Thyroid gland (tissue), 4 donors: ENCODE measurements at regions not wholly inside any gene's neighbourhood (a gene's known extent, or its start where the extent isn't known, plus 50 kb on each side); places are given as distances from the start of the nearest gene placed in this dataset.

Experiments used
- POLR2A ChIP-seq, 2 donors: fragments of 450-650 bp; IDR thresholded peaks; one replicate each; pipeline ENCODE4 v1.6.1; 2017; ENCODE audit warnings: antibody characterized with exemption in 2 of 2, mild to moderate bottlenecking in 2 of 2, moderate library complexity in 1 of 2
- TF ChIP-seq, protein P1 (sequence below), 6 experiments: fragments of 200-600 bp in 3 of 6; fragments of 450-650 bp in 3 of 6; sonication (generic) in 3 of 6; IDR thresholded peaks; one replicate each; pipeline ENCODE4 v1.5.1; 2016 to 2019; ENCODE audit warnings: antibody characterized with exemption in 6 of 6, mild to moderate bottlenecking in 2 of 6, inconsistent platforms in 1 of 6, moderate library complexity in 1 of 6

DNA sequence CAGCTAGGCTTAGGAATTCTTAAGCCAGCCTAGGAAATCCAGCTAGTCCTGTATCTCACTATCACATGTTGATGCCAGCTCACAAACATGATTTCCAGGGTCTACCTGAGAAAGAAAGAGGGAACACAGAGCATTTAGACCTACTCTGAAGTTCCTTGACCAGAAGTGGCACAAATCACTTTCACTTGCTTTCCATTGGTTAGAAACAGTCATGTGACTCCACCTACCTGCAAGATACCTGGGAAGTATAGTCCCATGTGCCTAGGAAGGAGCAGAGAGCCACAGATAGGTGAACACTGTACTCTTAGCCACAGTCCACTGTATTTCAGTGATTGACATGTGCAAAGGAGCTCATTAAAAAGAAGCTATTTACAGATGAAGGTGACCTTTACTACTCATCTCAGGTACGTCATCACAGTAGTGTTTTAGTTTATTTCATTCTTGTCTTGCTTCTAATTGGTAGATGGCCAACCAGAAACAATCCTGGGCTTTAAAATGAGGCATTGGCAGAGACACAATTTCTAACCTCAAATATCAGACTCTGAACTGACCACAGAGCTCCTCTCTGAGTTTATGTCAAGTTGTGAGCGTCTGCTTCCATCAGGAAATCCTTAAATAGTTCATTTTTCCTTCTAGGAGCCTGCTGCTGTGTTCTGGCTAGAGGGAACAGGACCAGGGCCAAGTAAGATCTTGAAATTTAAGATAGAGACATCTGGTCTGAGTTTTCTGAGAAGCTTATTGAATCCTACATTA, 340.7 kb downstream of the TLE4 start:
- TF ChIP-seq, protein P1, sequence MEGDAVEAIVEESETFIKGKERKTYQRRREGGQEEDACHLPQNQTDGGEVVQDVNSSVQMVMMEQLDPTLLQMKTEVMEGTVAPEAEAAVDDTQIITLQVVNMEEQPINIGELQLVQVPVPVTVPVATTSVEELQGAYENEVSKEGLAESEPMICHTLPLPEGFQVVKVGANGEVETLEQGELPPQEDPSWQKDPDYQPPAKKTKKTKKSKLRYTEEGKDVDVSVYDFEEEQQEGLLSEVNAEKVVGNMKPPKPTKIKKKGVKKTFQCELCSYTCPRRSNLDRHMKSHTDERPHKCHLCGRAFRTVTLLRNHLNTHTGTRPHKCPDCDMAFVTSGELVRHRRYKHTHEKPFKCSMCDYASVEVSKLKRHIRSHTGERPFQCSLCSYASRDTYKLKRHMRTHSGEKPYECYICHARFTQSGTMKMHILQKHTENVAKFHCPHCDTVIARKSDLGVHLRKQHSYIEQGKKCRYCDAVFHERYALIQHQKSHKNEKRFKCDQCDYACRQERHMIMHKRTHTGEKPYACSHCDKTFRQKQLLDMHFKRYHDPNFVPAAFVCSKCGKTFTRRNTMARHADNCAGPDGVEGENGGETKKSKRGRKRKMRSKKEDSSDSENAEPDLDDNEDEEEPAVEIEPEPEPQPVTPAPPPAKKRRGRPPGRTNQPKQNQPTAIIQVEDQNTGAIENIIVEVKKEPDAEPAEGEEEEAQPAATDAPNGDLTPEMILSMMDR (IDR thresholded peaks at IDR 0.05), result no peak
- no peak for TF ChIP-seq POLR2A (IDR thresholded peaks at IDR 0.05)
